ENCODE measurements at regions not wholly inside any gene's neighbourhood (a gene's known extent, or its start where the extent isn't known, plus 50 kb on each side); places are given as distances from the start of the nearest gene placed in this dataset.

DNA sequence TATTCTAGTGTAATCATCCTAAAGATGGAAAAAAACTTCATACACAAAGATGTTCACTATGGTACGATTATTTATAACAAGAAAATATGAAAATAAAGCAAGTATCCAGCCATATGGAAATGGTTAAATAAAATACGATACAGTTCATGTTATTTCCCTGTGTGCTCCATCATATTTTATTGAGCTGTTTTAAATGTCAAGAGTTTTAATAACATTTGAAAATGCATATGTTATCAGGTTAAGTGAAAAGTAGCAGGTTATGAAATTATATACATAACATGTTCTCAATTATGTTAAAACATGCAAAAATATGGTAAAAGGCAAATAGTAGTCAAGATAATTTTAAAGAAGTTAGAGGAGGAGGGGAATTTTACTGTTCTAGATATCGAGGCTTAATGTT is 192.0 kb downstream of the HNRNPD start:
- Histone ChIP-seq H3K4me1 (ENCODE audit: control insufficient read depth, insufficient read depth, low read length, poor library complexity, severe bottlenecking) (no peaks in the 10 kb centered on the region), H3K36me3 (ENCODE audit: control insufficient read depth, insufficient read depth, low read length) (no peaks in the 10 kb centered on the region), H3K4me3 (ENCODE audit: extremely low read depth, insufficient read depth, low read length, poor library complexity, severe bottlenecking) (no peak overlapping the region), H3K9me3 (ENCODE audit: control insufficient read depth, low read length) (no peaks in the 10 kb centered on the region), H3K27ac (ENCODE audit: low read depth, low read length, severe bottlenecking) (no peak overlapping the region)
- no CpG with 5 or more reads among the region's 3 CpGs for WGBS, 2 experiments (ENCODE audit: insufficient coverage in 2 of 2)

DNA sequence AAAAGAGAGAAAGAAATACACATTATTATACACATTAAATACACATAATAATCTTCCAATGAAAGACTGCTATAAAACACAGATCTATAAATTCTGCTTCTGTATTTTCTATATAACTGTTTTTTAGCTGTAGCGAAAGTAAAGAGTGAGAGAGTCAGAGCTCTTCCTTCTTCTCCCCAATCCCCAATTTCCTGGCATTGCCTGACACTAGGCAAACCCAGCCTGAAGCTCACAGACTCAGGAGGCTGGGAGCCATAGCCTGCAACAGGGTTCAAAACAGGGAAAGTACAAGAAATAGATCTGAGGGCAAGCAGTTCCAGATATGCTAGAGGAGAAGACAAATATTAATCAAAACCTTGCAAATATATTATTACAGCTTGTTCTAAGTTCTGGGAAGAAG is 201.6 kb downstream of the HNRNPD start:
- H3K4me1 ChIP-seq (ENCODE audit: control insufficient read depth, insufficient read depth, low read length, poor library complexity, severe bottlenecking): no peaks in the 10 kb centered on the region
- no peaks in the 10 kb centered on the region for H3K9me3 ChIP-seq (ENCODE audit: control insufficient read depth, low read length)
- H3K4me3 ChIP-seq (ENCODE audit: extremely low read depth, insufficient read depth, low read length, poor library complexity, severe bottlenecking): no peak overlapping the region
- H3K36me3 ChIP-seq (ENCODE audit: control insufficient read depth, insufficient read depth, low read length): no peaks in the 10 kb centered on the region
- H3K27ac ChIP-seq (ENCODE audit: low read depth, low read length, severe bottlenecking): no peak overlapping the region
- WGBS, 2 experiments (ENCODE audit: insufficient coverage in 2 of 2): no CpG with 5 or more reads among the region's 1 CpG

DNA sequence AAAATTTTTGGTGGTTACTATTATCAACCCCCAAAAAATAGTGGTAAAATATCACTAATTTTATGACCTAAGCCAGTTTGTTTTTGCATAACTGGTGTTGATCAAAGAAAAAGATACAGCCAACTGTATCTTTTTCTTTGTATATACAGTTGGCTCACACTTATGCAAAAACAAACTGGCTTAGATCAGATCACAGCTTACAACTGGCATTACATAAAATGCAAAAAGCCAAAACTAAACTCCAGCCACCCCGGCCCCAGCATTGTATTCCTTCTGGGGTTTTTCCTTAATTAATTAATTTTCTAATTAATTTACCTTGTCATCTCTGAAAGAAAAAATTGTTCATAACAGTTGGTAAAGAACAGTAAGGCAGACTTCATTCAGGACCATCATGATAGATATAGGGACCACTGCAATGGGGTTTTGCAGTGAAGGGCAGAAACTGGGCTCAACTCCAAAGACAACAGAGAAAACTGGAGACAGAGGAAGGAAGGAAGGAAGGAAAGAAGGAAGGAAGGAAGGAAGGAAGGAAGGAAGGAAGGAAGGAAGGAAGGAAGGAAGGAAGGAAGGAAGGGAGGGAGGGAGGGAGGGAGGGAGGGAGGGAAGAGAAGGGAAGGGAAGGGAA is 202.1 kb downstream of the HNRNPD start:
- no peaks in the 10 kb centered on the region for H3K36me3 ChIP-seq (ENCODE audit: control insufficient read depth, insufficient read depth, low read length)
- no peak overlapping the region for H3K27ac ChIP-seq (ENCODE audit: low read depth, low read length, severe bottlenecking)
- no peak overlapping the region for H3K4me3 ChIP-seq (ENCODE audit: extremely low read depth, insufficient read depth, low read length, poor library complexity, severe bottlenecking)
- no peaks in the 10 kb centered on the region for H3K9me3 ChIP-seq (ENCODE audit: control insufficient read depth, low read length)
- H3K4me1 ChIP-seq (ENCODE audit: control insufficient read depth, insufficient read depth, low read length, poor library complexity, severe bottlenecking): no peaks in the 10 kb centered on the region
- no CpG with 5 or more reads among the region's 1 CpG for WGBS, 2 experiments (ENCODE audit: insufficient coverage in 2 of 2)

DNA sequence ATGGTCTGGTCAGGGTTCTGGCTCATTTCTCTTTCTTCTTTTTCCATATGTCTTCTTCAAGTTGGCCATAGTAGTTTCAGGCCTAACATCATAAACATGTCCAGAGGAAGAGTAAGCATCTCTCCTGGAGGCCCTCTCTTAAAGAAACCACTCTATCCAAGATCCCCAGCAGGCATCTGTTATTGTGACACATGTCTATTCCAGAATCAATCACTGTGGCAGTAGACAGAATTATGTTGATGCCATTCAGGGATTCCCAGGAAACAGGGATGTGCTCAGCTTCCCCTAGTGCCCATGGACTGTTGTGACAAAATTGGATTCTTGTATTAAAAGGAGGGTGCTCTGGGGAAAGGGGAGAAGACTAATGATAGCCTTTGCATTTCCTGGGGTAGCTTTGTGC is 224.0 kb downstream of the HNRNPD start:
- H3K27ac ChIP-seq (ENCODE audit: low read depth, low read length, severe bottlenecking): no peak overlapping the region
- no peaks in the 10 kb centered on the region for H3K36me3 ChIP-seq (ENCODE audit: control insufficient read depth, insufficient read depth, low read length)
- H3K4me1 ChIP-seq (ENCODE audit: control insufficient read depth, insufficient read depth, low read length, poor library complexity, severe bottlenecking): no peaks in the 10 kb centered on the region
- no peaks in the 10 kb centered on the region for H3K9me3 ChIP-seq (ENCODE audit: control insufficient read depth, low read length)
- no peak overlapping the region for H3K4me3 ChIP-seq (ENCODE audit: extremely low read depth, insufficient read depth, low read length, poor library complexity, severe bottlenecking)

DNA sequence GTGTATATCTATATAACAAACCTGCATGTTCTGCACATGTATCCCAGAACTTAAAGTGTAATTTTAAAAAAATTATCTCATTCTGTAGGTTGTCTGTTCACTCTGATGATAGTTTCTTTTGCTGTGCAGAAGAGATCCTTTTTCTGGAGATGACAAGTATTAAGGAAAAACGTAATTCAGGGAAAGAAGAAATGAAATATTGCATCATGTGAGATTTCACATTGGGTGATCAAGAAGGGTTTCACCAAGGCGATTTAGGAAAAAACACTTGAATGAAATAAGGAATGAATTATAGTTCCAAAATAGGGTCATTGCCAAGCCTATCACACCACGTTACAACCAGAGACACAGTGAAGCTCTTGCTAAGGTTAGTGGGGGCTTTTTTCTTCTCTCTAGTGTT is 227.9 kb downstream of the HNRNPD start:
- H3K4me1 ChIP-seq (ENCODE audit: control insufficient read depth, insufficient read depth, low read length, poor library complexity, severe bottlenecking): no peaks in the 10 kb centered on the region
- H3K9me3 ChIP-seq (ENCODE audit: control insufficient read depth, low read length): no peaks in the 10 kb centered on the region
- H3K27ac ChIP-seq (ENCODE audit: low read depth, low read length, severe bottlenecking): no peak overlapping the region
- WGBS, 2 experiments (ENCODE audit: insufficient coverage in 2 of 2): 85 to 90% methylated on average over 1 to 2 of the region's 3 CpGs
- no peaks in the 10 kb centered on the region for H3K36me3 ChIP-seq (ENCODE audit: control insufficient read depth, insufficient read depth, low read length)
- no peak overlapping the region for H3K4me3 ChIP-seq (ENCODE audit: extremely low read depth, insufficient read depth, low read length, poor library complexity, severe bottlenecking)

DNA sequence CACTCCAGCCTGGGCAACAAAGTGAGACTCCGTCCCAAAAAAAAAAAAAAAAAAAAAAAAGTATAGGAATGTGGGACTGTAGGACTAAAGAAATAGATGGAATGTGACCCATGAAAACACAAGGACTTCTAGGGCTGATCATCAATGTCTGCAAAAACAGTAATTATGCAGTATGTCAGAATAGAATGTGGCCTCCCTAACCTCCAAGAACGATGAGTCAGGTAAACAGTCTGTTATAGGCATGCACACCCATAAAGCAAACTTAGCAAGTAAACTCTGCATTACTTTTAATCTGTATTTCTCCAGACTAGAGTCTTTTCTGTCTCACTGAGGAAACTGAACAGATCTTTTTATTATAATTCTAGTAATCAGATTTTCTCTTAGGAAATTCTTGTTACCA is 233.4 kb downstream of the HNRNPD start:
- no peak overlapping the region for H3K4me3 ChIP-seq (ENCODE audit: extremely low read depth, insufficient read depth, low read length, poor library complexity, severe bottlenecking)
- H3K4me1 ChIP-seq (ENCODE audit: control insufficient read depth, insufficient read depth, low read length, poor library complexity, severe bottlenecking): no peaks in the 10 kb centered on the region
- no peaks in the 10 kb centered on the region for H3K36me3 ChIP-seq (ENCODE audit: control insufficient read depth, insufficient read depth, low read length)
- WGBS, 2 experiments (ENCODE audit: insufficient coverage in 2 of 2): no CpG with 5 or more reads among the region's 2 CpGs
- no peak overlapping the region for H3K27ac ChIP-seq (ENCODE audit: low read depth, low read length, severe bottlenecking)
- H3K9me3 ChIP-seq (ENCODE audit: control insufficient read depth, low read length): no peaks in the 10 kb centered on the region

DNA sequence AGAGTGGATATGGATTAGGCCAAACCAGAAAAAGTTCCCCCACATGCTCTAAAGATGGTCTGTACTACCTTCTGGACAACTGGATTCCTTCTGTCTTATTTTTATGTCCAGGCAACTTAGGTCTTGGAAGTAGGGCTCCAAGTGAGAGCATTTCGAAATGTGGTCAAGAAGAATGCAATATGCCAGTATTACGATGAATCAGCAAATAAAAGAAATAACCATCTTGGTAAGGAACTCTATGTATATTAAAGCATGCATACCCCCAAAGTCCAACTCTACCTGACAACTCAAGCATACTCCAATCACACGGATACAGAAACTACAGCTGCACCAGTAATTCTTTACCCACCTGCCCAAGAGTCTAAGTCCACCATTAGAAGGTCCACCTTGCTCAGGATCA is 234.5 kb downstream of the HNRNPD start:
- H3K4me1 ChIP-seq (ENCODE audit: control insufficient read depth, insufficient read depth, low read length, poor library complexity, severe bottlenecking): no peaks in the 10 kb centered on the region
- no peaks in the 10 kb centered on the region for H3K9me3 ChIP-seq (ENCODE audit: control insufficient read depth, low read length)
- no peak overlapping the region for H3K27ac ChIP-seq (ENCODE audit: low read depth, low read length, severe bottlenecking)
- WGBS, 2 experiments (ENCODE audit: insufficient coverage in 2 of 2): 80 to 100% methylated on average over 1 of the region's 3 CpGs
- no peak overlapping the region for H3K4me3 ChIP-seq (ENCODE audit: extremely low read depth, insufficient read depth, low read length, poor library complexity, severe bottlenecking)
- H3K36me3 ChIP-seq (ENCODE audit: control insufficient read depth, insufficient read depth, low read length): no peaks in the 10 kb centered on the region

DNA sequence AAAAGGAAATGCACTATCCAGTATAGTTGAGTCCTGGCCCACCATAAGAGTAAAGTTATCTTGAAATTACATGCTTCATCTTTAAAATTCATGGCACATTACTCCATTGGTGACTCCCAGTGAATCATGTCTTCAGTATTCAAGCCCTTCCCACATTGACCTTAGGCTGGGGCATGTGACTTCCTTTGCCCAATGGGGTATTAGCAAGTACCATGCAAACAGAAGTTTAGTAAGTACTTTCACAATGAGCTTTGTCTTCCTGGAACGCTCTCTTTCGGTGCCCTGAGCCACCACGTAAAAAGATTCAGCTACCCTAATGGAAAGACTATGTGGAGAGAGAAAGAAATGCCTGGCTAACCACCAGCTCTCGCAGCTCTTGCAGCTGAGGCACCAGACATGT is 235.4 kb downstream of the HNRNPD start:
- Histone ChIP-seq H3K27ac (ENCODE audit: low read depth, low read length, severe bottlenecking) (no peak overlapping the region), H3K4me1 (ENCODE audit: control insufficient read depth, insufficient read depth, low read length, poor library complexity, severe bottlenecking) (no peaks in the 10 kb centered on the region), H3K36me3 (ENCODE audit: control insufficient read depth, insufficient read depth, low read length) (no peaks in the 10 kb centered on the region), H3K4me3 (ENCODE audit: extremely low read depth, insufficient read depth, low read length, poor library complexity, severe bottlenecking) (no peak overlapping the region), H3K9me3 (ENCODE audit: control insufficient read depth, low read length) (no peaks in the 10 kb centered on the region)
- 50 to 63% methylated on average over 2 to 3 of the region's 4 CpGs for whole genome bisulfite sequencing, 2 experiments (ENCODE audit: insufficient coverage in 2 of 2)

DNA sequence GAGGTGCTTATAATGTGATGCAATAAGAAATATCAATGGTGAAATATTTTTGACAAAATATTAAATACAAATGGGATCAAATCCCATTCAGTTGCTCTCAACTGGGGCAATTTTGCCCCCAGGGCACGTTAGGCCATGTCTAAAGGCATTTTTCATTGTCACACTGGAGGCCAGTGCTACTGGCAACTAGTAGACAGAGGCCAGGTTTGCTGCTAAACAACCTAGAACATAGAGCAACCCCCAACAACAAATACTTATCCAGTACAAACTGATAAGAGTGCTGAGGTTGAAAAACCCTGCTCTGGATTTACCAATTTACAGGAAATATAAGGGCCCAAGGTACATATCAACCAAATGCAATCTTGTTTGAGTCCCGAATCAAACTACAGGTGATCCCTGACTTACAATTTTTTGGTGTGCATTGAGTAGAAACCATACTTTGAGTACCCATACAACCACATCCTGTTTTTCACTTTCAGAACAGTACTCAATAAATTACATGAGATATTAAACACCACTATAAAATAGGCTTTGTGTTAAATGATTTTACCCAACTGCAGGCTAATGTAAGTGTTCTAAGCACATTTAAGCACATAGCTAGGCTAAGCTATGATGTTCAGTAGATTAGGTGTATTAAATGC is 237.5 kb downstream of the HNRNPD start:
- 80% methylated on average over 1 of the region's 2 CpGs; no CpG with 5 or more reads in 1 of the 2 experiments for WGBS, 2 experiments (ENCODE audit: insufficient coverage in 2 of 2)

DNA sequence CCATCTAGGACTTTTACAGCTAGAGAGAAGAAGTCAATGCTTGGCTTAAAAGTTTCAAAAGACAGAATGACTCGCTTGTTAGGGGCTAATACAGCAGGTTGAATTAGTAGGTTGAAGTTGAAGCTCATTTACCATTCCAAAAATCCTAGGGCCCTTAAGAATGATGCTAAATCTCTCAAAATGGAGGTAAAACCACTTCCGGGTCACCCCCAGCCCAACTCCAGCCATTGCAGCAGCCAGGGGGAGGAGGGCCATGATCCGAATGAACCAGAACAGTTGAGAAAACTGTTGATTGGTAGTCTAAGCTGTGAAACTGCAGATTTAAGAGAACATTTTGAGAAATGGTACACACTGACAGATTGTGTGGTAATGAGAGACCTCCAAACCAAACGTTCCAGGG is 245.4 kb downstream of the HNRNPD start:
- 92 to 100% methylated on average over 2 of the region's 4 CpGs for WGBS, 2 experiments (ENCODE audit: insufficient coverage in 2 of 2)

More for the DNA sequence above, 237.5 kb downstream of the HNRNPD start:
- H3K9me3 ChIP-seq (ENCODE audit: control insufficient read depth, low read length): no peaks in the 10 kb centered on the region
- H3K36me3 ChIP-seq (ENCODE audit: control insufficient read depth, insufficient read depth, low read length): no peaks in the 10 kb centered on the region
- H3K4me1 ChIP-seq (ENCODE audit: control insufficient read depth, insufficient read depth, low read length, poor library complexity, severe bottlenecking): no peaks in the 10 kb centered on the region
- H3K4me3 ChIP-seq (ENCODE audit: extremely low read depth, insufficient read depth, low read length, poor library complexity, severe bottlenecking): no peak overlapping the region
- H3K27ac ChIP-seq (ENCODE audit: low read depth, low read length, severe bottlenecking): no peak overlapping the region

DNA sequence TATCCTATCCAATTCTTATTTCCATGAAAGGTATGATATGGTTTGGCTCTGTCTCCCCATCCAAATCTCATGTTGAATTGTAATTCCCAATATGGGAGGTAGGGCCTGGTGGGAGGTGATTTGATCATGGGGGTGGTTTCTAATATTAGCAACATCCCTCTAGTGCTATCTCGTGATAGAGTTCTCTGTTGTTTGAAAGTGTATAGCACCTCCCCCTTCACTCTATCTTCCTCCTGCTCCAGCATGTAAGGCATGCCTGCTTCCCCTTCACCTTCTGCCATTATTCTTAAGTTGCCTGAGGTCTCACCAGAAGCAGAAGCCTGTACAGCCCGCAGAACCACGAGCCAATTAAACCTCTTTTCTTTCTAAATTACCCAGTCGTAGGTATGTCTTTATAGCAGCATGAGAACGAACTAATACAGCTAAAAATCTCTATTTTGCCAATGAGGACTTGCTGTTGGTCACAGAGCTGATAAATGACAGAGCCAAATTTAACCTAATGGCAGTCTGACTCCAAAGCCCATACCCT is 247.2 kb downstream of the HNRNPD start:
- no peaks in the 10 kb centered on the region for H3K4me1 ChIP-seq (ENCODE audit: control insufficient read depth, insufficient read depth, low read length, poor library complexity, severe bottlenecking)
- no peak overlapping the region for H3K27ac ChIP-seq (ENCODE audit: low read depth, low read length, severe bottlenecking)
- 83 to 93% methylated on average over 4 of the region's 5 CpGs for WGBS, 2 experiments (ENCODE audit: insufficient coverage in 2 of 2)
- H3K4me3 ChIP-seq (ENCODE audit: extremely low read depth, insufficient read depth, low read length, poor library complexity, severe bottlenecking): no peak overlapping the region
- no peaks in the 10 kb centered on the region for H3K36me3 ChIP-seq (ENCODE audit: control insufficient read depth, insufficient read depth, low read length)
- H3K9me3 ChIP-seq (ENCODE audit: control insufficient read depth, low read length): no peaks in the 10 kb centered on the region

More for the DNA sequence above, 245.4 kb downstream of the HNRNPD start:
- no peaks in the 10 kb centered on the region for H3K9me3 ChIP-seq (ENCODE audit: control insufficient read depth, low read length)
- H3K36me3 ChIP-seq (ENCODE audit: control insufficient read depth, insufficient read depth, low read length): no peaks in the 10 kb centered on the region
- H3K4me1 ChIP-seq (ENCODE audit: control insufficient read depth, insufficient read depth, low read length, poor library complexity, severe bottlenecking): no peaks in the 10 kb centered on the region
- no peak overlapping the region for H3K4me3 ChIP-seq (ENCODE audit: extremely low read depth, insufficient read depth, low read length, poor library complexity, severe bottlenecking)
- no peak overlapping the region for H3K27ac ChIP-seq (ENCODE audit: low read depth, low read length, severe bottlenecking)
